ENCODE measurements at regions not wholly inside any gene's neighbourhood (a gene's known extent, or its start where the extent isn't known, plus 50 kb on each side); places are given as distances from the start of the nearest gene placed in this dataset.

GRCh38 chr5:4372481-4372880 lies 767.6 kb upstream of the ADAMTS16 start:
- no peak for TF ChIP-seq CTCF (IDR thresholded peaks at IDR 0.05; ENCODE audit: insufficient read depth, low read length)
- TF ChIP-seq POLR2AphosphoS5 (IDR thresholded peaks at IDR 0.05; ENCODE audit: low read depth), result no peak
- TF ChIP-seq REST (IDR thresholded peaks at IDR 0.05; ENCODE audit: insufficient replicate concordance, low read depth), result no peak
